Epithelial cell of proximal tubule (primary cell): ENCODE measurements at regions not wholly inside any gene's neighbourhood (a gene's known extent, or its start where the extent isn't known, plus 50 kb on each side); places are given as distances from the start of the nearest gene placed in this dataset.

Source experiments
- DNase-seq: peaks from one replicate; pipeline ENCODE4 v3.0.0-alpha.2; 2011; ENCODE audit warnings: low read depth
- H3K4me3 ChIP-seq: 2 replicates; pipeline ENCODE4 v1.5.1; 2011; ENCODE audit warnings: low read depth, mild to moderate bottlenecking, low read length
- TF ChIP-seq, protein P1 (sequence below): conservative IDR thresholded peaks from 2 replicates; pipeline ENCODE4 v1.5.1; 2012; ENCODE audit warnings: low read depth, mild to moderate bottlenecking, low read length

DNA sequence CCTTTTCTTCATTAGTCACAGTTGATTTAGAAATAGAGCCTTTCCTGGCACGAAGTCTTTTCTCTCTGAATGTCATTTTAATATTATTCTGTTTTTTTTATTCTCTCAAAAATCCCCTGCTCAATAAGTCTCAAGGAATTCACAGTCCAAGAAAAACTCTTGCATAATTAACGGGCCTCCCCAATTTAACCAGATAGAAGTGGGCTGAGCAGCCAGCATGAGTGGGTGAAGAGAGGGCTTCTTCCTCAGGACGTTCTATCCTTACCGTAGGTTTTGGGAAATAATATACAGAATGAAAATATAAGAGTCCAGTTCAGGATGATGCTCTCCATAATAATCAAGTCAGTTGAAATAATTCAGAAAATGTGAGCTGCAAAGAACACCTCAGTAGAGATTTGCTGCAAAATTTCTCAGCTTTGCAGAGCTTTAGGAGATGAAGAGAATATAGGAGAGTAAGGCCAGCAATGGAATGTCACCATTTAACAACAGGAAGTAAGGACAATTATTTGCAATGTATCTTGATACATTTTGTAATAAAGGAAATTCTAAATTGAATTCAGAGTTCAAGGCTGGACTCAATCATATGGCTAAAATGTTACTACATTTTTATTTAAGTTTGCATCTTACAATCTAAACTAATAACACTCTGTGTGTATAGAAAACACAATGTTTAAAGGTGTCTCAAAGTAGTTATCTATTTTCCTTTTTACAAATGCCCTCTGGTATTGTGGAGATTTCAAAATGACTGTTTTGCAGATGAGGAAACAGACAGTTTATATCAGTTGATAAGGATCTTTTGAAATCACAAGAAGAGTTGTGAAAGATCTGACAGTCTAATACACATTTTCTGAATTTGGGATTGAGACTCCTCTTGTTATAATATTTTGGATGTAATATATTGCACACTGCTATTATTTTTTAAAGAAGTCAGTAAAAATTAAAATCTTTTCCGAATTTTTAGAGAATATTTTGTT is 1724.1 kb upstream of the SEL1L start:
- no peak for DNase-seq
- H3K4me3 ChIP-seq, result no peak overlapping the region
- TF ChIP-seq, protein P1, sequence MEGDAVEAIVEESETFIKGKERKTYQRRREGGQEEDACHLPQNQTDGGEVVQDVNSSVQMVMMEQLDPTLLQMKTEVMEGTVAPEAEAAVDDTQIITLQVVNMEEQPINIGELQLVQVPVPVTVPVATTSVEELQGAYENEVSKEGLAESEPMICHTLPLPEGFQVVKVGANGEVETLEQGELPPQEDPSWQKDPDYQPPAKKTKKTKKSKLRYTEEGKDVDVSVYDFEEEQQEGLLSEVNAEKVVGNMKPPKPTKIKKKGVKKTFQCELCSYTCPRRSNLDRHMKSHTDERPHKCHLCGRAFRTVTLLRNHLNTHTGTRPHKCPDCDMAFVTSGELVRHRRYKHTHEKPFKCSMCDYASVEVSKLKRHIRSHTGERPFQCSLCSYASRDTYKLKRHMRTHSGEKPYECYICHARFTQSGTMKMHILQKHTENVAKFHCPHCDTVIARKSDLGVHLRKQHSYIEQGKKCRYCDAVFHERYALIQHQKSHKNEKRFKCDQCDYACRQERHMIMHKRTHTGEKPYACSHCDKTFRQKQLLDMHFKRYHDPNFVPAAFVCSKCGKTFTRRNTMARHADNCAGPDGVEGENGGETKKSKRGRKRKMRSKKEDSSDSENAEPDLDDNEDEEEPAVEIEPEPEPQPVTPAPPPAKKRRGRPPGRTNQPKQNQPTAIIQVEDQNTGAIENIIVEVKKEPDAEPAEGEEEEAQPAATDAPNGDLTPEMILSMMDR, result no peak

DNA sequence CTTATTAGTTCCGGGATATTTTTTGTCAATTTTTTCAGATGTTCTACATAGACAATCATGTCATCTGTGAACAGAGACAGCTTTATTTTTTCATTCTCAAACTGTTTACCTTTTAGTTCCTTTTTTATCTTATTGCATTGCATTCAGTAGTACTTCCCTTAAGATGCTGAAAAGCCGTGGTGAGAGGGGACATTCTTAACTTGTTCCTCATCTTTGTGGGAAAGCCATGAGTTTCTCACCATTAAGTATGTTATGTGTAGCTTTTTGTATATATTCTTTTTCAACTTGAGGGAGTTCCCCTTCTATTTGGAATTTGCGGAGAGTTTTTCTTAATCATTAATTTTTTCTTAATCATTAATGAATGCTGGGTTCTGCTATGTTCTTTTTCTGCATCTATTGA is 1727.1 kb upstream of the SEL1L start:
- no peak for DNase-seq
- H3K4me3 ChIP-seq, result no peak overlapping the region
- TF ChIP-seq, protein P1, result no peak

DNA sequence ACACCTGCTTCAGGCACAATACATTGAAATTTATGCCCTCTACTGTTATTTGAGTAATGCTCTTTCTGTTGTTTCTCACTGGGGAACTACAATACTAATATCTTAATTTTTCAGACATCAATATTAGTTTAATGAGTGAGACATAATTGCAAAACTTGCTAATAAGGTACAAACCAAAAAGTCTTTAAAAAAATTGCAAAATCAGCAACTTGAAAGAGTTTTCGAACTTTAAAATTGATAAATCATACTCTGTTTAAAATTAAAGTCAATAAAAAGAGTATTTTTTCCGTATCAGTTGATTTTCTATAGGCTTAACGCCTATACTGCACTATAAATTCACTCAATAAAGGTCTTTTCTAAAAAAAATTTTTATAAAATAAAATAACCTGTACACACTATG is 1735.9 kb upstream of the SEL1L start:
- TF ChIP-seq, protein P1, result no peak
- no peak for DNase-seq
- H3K4me3 ChIP-seq, result no peak overlapping the region

DNA sequence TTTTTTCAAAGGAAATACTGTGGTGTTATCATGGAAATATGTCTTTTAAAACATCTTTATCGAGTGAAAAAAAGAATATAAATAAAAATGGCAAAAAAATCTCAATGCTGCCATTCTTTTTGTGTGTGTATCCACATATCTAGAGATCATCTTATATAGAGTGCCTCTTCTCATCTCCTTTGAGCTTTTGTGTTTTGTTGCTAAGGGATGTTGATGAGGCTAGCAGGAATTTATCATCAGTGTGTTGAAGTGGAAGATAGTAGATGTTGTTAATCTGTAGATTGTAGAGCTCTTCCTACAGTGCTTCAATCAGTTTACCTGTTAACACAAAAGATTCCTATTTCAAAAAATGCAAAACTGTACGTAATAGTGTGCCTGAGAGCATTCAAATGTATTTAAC is 1738.0 kb upstream of the SEL1L start:
- TF ChIP-seq, protein P1, result no peak
- DNase-seq, result no peak
- H3K4me3 ChIP-seq, result no peak overlapping the region

DNA sequence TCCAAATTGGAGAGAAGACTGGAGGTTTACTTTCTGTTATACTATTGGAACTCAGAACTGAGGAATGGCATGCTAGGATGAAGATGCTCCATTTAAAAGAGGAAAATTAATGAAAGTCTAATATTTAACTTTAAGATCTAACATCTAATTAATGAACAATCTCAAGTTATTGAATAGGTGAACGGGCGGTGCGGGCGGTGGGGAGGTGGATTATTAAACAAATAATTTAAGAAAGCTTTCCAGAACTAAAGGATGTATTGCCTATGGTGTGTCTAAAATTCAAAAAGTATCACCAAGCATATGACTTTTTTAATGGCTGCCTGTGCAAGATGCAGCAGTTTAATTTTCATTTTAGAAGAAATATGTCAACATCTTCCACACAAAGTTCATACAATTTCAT is 1747.1 kb upstream of the SEL1L start:
- H3K4me3 ChIP-seq, result no peak overlapping the region
- no peak for DNase-seq
- TF ChIP-seq, protein P1, result no peak

DNA sequence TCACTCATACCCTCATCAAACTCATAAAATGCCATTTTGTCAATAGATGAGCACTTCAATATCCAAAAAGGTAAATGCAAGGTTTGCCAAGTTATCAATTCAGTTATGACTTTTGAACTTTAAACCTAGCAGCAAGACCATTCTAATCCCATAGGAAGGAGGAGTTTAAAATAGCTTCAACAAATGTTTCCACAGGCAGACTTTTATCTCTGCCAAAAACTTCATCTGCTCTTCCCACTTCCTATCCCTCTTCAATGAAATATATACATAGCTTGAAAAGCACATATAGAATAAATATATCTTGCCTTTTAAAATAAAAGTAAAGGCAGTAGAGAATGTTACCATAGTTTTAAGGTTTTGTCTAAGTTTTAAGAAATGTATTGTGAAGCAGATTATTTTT is 1749.1 kb upstream of the SEL1L start:
- DNase-seq, result no peak
- TF ChIP-seq, protein P1, result no peak
- H3K4me3 ChIP-seq, result no peak overlapping the region

DNA sequence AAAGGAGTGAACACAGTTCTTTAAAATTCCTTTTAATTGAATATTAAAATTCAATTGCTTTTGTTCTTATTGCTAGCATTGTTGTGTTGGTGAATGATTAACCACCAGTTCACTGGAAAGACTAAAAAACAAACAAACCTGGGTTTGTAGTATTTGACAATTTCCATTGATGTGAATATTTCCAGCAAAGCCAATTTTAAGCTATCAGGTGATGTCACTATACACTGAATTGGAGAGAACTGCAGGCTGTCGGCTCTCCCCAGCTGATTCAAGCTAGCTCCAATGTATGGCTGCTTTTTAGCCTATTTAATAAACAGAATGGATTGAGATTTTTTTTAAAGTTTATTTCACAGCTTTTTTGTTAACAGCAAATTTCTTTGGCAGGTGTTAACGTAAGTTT is 1753.6 kb upstream of the SEL1L start:
- TF ChIP-seq, protein P1, result no peak
- no peak for DNase-seq
- no peak overlapping the region for H3K4me3 ChIP-seq
